ENCODE measurements at regions not wholly inside any gene's neighbourhood (a gene's known extent, or its start where the extent isn't known, plus 50 kb on each side); places are given as distances from the start of the nearest gene placed in this dataset.

DNA sequence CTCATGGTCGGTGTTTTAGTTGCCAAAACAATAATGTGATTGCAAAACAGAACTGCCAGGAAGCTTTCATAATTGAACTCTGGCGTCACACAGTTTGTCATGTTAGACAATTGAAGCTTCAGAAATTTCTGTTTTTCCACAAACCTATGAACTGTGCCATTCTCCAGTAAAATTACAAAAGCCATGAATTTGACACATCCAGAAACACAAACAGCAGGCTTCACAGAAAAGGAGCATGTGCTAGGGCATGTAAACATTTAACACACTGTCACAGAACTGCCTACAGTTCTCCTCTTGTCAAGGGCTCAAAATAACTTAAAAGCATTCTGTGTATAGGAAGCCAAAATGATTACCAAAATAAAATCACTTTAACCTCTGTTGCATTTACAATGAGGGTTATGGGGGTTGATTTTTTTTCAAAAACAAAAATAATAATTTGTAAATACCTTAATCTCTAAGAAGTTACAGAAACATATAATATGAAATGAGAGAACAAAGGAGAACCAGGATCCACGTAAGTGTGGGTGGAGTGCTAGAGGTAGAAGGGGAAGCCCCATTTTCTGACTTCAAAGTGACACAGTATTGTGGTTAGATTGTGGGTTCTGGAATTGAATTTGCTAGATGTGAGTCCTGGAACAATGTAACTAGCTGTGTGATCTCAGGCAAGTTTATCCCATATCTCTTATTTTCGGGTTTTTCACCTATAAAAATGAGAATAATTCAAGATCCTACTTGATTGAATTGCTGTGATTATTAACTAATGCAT, 295.0 kb downstream of the CENPC start:
- ATAC-seq (no peak), DNase-seq (no peak)
- WGBS, 2 donors = 56 to 62% methylated on average over 4 of the region's 4 CpGs
- peaks cover 0 to 7% (median 0%) of the 10 kb centered on the region in 11 donors for H3K9me3 ChIP-seq
- TF ChIP-seq, protein P1, sequence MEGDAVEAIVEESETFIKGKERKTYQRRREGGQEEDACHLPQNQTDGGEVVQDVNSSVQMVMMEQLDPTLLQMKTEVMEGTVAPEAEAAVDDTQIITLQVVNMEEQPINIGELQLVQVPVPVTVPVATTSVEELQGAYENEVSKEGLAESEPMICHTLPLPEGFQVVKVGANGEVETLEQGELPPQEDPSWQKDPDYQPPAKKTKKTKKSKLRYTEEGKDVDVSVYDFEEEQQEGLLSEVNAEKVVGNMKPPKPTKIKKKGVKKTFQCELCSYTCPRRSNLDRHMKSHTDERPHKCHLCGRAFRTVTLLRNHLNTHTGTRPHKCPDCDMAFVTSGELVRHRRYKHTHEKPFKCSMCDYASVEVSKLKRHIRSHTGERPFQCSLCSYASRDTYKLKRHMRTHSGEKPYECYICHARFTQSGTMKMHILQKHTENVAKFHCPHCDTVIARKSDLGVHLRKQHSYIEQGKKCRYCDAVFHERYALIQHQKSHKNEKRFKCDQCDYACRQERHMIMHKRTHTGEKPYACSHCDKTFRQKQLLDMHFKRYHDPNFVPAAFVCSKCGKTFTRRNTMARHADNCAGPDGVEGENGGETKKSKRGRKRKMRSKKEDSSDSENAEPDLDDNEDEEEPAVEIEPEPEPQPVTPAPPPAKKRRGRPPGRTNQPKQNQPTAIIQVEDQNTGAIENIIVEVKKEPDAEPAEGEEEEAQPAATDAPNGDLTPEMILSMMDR (IDR thresholded peaks at IDR 0.05) = no peak
- no peaks in the 10 kb centered on the region for H3K36me3 ChIP-seq
- H3K4me1 ChIP-seq = no peaks in the 10 kb centered on the region
- intact Hi-C loops (cut with DNase I) = no loop called here
- H3K27ac ChIP-seq = no peak overlapping the region
- no peak overlapping the region for H3K4me3 ChIP-seq
- no peaks in the 10 kb centered on the region for H3K27me3 ChIP-seq

DNA sequence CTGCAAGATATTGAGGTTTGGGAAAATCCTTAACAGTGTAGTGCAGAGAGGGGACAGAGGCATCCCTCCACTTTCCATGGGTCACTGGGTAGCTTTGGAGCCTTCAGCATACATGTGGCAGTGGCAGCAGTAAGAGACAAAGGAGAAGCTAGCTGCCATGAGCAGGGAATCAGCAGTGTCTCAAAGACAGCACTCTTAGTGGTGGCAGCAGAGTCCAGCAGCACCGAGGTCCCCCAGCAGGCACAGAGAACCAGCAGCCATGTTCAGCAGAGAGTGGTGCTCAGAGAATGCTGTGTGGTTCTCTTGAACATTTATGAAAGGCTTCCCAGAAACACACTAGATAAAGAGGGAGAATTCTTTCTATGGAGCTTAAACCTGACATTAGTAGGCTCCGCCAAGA, 308.5 kb downstream of the CENPC start:
- Histone ChIP-seq H3K36me3 (no peaks in the 10 kb centered on the region), H3K27me3 (no peaks in the 10 kb centered on the region), H3K4me3 (no peak overlapping the region), H3K9me3 (no peaks in the 10 kb centered on the region), H3K4me1 (no peaks in the 10 kb centered on the region), H3K27ac (no peak overlapping the region)
- ATAC-seq (no peak), DNase-seq (no peak)
- TF ChIP-seq, protein P1 (IDR thresholded peaks at IDR 0.05) = no peak
- intact Hi-C loops (cut with DNase I) = no loop called here
- WGBS, 2 donors = 85 to 96% methylated on average over 2 of the region's 2 CpGs

GRCh38 chr4:67236318-67236717, 309.0 kb downstream of the CENPC start:
- DNase-seq (no peak), ATAC-seq (no peak)
- WGBS, 2 donors = 72 to 78% methylated on average over 3 of the region's 3 CpGs
- Histone ChIP-seq H3K27me3 (no peaks in the 10 kb centered on the region), H3K27ac (no peak overlapping the region), H3K4me3 (no peak overlapping the region), H3K4me1 (no peaks in the 10 kb centered on the region), H3K36me3 (no peaks in the 10 kb centered on the region), H3K9me3 (no peaks in the 10 kb centered on the region)
- TF ChIP-seq, protein P1 (IDR thresholded peaks at IDR 0.05) = no peak
- intact Hi-C loops (cut with DNase I) = no loop called here

DNA sequence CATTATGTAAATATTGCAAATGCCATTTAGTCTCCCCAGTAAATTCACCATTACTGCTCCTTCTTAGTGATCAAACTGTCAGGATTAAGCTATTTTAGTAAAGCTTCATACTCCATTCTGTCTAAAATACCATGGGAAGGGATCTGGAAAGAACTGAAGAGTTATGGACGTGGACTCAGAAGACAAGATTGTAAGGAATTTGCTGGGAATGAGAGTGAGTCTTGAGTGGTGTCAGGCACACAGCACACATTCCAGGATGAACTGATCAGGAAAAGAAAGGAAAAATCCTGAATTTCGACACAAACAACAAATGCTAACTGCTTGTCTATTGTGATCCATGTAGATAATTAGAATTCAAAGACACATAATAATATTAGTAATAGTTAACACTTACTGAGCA, 311.0 kb downstream of the CENPC start:
- no peaks in the 10 kb centered on the region for H3K36me3 ChIP-seq
- no peak overlapping the region for H3K27ac ChIP-seq
- H3K4me1 ChIP-seq = no peaks in the 10 kb centered on the region
- H3K4me3 ChIP-seq = no peak overlapping the region
- no peaks in the 10 kb centered on the region for H3K27me3 ChIP-seq
- TF ChIP-seq, protein P1 (IDR thresholded peaks at IDR 0.05) = no peak
- H3K9me3 ChIP-seq = no peaks in the 10 kb centered on the region
- DNase-seq = no peak
- ATAC-seq = no peak
- intact Hi-C loops (cut with DNase I) = no loop called here
- WGBS, 2 donors = 33 to 39% methylated on average over 2 of the region's 2 CpGs

Data from heart right ventricle (tissue), 16 donors.